ENCODE measurements at regions not wholly inside any gene's neighbourhood (a gene's known extent, or its start where the extent isn't known, plus 50 kb on each side); places are given as distances from the start of the nearest gene placed in this dataset.

- TF ChIP-seq CTCF (conservative IDR thresholded peaks at IDR 0.05 in 1 of 2, IDR thresholded peaks at IDR 0.05 in 1 of 2; ENCODE audit: low read depth in 1 of 2, low read length in 2 of 2) (no peak), EZH2 (IDR thresholded peaks at IDR 0.05; ENCODE audit: low read length, missing control alignments) (no peak)
Measured at GRCh38 chr6:27582928-27583725, 110.2 kb upstream of the ZNF184 start.
